G401.6 (cell line): ENCODE measurements at regions not wholly inside any gene's neighbourhood (a gene's known extent, or its start where the extent isn't known, plus 50 kb on each side); places are given as distances from the start of the nearest gene placed in this dataset.
A peak's percentile ranks its signal among the peaks of the same experiment; 100 is the strongest.
"Not testable (repeated sequence)": the region's sequence is repeated elsewhere in the genome, so short reads cannot be mapped to it uniquely, and the experiment has no call there.

Experiments
- FAIRE-seq: peaks from 2 replicates; lab custom pipeline; 2012; peaks lifted over from hg19 to GRCh38; lab: Jason Lieb, UNC

- FAIRE-seq: no peak
These were observed 170.8 kb upstream of the BET1 start for GRCh38 chr7:94174956-94175355.

- no peak for FAIRE-seq
These were observed 172.6 kb upstream of the BET1 start for GRCh38 chr7:94176694-94177200.

GRCh38 chr7:94177441-94177840 is 173.3 kb upstream of the BET1 start:
- FAIRE-seq: no peak

GRCh38 chr7:94178230-94178629 is 174.1 kb upstream of the BET1 start:
- FAIRE-seq: no peak

GRCh38 chr7:94179466-94179865 is 175.3 kb upstream of the BET1 start:
- FAIRE-seq: no peak

- no peak for FAIRE-seq
These were observed 177.9 kb upstream of the BET1 start for GRCh38 chr7:94182066-94182465.

GRCh38 chr7:94182721-94183120 is 178.6 kb upstream of the BET1 start:
- FAIRE-seq: no peak

GRCh38 chr7:94183289-94183749 is 179.2 kb upstream of the BET1 start:
- FAIRE-seq: no peak

GRCh38 chr7:94183891-94184290 is 179.7 kb upstream of the BET1 start:
- FAIRE-seq: no peak

- FAIRE-seq: no peak
These were observed 184.2 kb upstream of the BET1 start for GRCh38 chr7:94188350-94188749.

GRCh38 chr7:94190599-94191061 is 186.5 kb upstream of the BET1 start:
- no peak for FAIRE-seq

- not testable (repeated sequence) for FAIRE-seq
These were observed 190.3 kb upstream of the BET1 start for GRCh38 chr7:94194426-94194825.

GRCh38 chr7:94195201-94195600 is 191.0 kb upstream of the BET1 start:
- no peak for FAIRE-seq

- no peak for FAIRE-seq
These were observed 191.7 kb upstream of the BET1 start for GRCh38 chr7:94195813-94196212.

GRCh38 chr7:94205529-94205928 is 189.2 kb upstream of the COL1A2 start:
- no peak for FAIRE-seq

GRCh38 chr7:94206295-94206694 is 188.4 kb upstream of the COL1A2 start:
- peak; percentile 3 for FAIRE-seq

GRCh38 chr7:94212160-94212559 is 182.5 kb upstream of the COL1A2 start:
- no peak for FAIRE-seq

GRCh38 chr7:94216944-94217461 is 177.7 kb upstream of the COL1A2 start:
- FAIRE-seq: no peak

- no peak for FAIRE-seq
These were observed 176.9 kb upstream of the COL1A2 start for GRCh38 chr7:94217766-94218165.

GRCh38 chr7:94222516-94222915 is 172.2 kb upstream of the COL1A2 start:
- FAIRE-seq: no peak

GRCh38 chr7:94223375-94224084 is 171.2 kb upstream of the COL1A2 start:
- no peak for FAIRE-seq

- FAIRE-seq: no peak
These were observed 166.5 kb upstream of the COL1A2 start for GRCh38 chr7:94228223-94228622.

GRCh38 chr7:94228678-94229077 is 166.0 kb upstream of the COL1A2 start:
- no peak for FAIRE-seq

GRCh38 chr7:94231305-94231704 is 163.4 kb upstream of the COL1A2 start:
- FAIRE-seq: no peak
